HG03045 (cell line): ENCODE measurements at regions not wholly inside any gene's neighbourhood (a gene's known extent, or its start where the extent isn't known, plus 50 kb on each side); places are given as distances from the start of the nearest gene placed in this dataset.

Experiments used
- ATAC-seq: cut with Tn5 transposase; IDR thresholded peaks from one replicate; pipeline ENCODE4 v1.9.1; 2021; ENCODE audit warnings: mild to moderate bottlenecking, moderate library complexity; ENCODE audit not compliant: unreplicated experiment

- ATAC-seq = no peak
These were observed 217.8 kb upstream of the TLE4 start for GRCh38 chr9:79353856-79354520.

GRCh38 chr9:79357194-79357593 is 214.6 kb upstream of the TLE4 start:
- ATAC-seq = no peak

DNA sequence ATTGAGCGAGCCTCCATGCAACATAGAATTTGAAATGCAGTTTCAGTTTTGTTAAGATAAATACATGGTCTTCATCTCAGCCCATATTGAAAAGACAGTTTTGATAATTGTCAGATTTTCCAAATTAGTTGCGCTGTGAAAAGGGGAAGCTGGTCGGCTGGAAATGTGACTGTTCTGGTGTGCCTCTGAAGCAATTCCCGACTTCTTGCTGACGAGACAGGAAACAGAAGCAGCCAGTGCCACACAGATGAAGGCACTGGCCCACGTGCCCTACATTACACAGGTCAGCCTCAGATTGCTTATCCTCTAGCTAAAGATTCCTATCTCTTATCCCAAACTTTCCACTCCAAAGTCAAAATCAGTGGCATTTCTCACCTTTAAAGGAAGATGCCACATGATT is 214.1 kb upstream of the TLE4 start:
- ATAC-seq = no peak

GRCh38 chr9:79360387-79361347 is 211.1 kb upstream of the TLE4 start:
- no peak for ATAC-seq

DNA sequence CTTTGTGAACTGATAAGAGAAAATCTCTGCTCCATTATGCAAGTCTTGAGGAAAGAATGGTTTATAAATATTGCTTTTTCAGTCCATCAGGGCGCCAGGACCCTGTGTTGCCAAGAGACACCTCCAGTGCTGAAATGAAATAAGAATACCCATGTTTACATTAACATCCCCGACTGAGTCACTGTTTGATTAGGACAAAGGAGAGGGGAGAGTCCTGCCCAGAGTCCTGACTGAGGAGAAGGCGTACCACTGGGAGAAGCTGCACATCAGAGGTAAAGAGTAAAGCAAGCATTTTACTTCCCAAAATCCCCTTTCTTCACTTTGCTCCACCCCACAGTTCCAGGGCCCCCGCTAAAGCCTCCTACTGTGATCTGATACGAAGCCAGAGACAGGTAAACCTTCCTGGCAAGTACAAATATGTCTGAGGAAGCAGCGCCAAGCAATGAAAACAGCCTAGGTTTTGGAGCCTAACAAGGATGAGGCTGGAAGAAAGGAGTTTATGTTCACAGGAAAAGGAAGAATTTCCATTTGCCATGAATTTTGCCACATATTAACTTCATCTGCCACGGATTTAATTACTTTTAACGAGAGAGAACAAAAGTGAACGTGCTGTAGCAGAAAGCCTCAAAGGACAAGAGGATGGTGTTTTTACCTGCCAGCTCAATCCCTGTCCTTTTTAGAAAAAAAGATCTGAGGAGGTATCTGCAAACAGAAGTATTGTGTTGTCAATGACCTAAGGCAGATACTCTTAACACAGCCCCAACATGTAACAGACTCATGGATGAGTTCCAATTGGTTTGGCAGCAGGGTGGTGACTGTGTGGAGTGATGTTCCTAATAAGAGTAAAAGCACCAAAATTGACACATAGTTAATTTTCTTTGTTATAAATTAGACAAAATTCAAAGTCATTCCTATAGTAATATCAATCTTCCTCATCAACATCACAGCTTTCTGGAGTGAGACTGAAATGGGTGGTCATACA is 209.4 kb upstream of the TLE4 start:
- ATAC-seq = no peak

DNA sequence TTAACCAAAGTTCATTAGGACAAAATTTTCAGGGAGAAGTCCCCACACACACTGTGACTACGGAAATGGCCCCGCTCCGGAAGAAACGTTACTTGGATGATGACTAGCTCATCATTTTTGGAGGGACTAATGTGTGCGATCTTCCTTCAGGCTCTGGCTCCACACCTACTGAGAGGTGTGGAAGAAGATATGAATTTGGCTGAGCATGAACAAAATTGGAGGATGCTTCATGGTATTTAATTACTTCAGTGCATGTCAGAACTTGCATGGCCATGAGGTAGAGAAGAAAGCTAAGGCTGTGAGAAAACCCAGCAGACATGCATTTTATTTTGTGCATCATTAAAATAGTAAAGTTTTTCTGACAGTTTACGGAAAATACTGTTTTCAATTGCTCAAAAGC is 202.1 kb upstream of the TLE4 start:
- ATAC-seq = no peak

DNA sequence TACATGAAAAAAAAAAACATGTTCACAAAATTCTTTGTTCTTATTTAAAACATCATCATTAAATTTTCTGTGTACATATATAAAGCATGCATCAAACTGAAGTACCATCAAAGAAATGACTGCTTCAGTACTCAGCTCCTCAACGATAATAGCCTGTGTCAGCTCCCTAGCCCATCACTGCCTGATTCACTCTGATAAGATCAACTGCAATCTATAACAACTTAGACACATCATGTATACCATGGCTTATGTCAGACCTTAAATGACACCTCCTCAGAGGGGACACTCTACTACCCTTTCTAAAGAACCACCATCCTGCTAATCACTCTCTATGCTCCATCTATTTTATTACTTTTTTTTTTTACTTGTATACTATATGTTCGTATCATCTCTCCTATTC is 200.5 kb upstream of the TLE4 start:
- no peak for ATAC-seq

DNA sequence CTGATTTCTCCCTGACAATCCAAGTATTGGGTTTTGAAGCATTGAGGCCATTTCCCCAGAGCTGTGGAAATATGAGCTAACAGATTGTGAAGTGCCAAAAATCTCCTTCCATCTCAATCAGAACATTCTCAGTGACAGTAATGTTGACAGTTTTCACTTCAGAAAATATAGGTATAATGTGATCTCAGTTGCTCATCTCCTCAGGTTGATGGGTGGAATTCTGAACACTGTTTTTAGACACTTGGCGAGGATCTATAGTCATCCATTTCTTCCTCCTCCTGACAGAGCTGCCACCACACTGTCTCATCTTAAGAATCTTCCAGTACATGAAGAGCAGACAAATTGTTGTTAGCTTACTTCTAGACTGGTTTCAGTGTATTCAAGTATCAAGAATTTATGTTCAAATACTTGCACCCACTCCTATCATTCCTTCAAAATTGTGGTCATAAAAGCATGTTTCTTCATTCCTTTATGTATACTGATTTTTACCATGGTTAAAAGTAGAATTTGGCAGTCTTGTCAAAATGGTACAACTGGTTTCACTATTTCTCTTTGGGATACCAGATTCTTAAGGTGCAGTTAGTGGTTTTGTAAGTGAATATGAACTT is 199.7 kb upstream of the TLE4 start:
- no peak for ATAC-seq

DNA sequence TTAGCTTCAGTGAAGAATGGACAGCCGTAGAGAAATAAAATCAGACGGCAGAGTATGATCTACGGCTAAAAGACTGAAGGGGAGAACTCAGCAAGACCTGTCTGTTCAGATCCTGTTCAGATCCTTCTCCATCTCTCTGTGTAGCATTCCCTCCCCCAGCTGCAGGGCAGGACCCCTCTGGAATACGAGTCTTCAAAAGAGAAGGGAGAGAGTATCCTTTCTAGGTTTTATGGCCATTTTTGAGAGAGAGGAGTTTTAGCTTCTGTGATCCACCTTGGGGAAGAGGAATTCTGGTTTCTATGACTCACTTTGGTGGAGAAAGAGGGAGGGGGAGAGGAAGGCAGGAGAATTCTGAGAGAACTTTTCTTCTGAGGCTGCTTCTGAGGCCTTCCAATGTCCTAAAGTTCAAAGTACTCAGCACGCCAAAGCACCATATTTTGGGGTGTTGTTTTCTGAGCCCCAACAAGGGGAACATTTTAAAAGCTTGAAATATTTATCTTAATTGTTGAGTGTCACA is 194.4 kb upstream of the TLE4 start:
- no peak for ATAC-seq

- ATAC-seq = no peak
These were observed 193.7 kb upstream of the TLE4 start for GRCh38 chr9:79378107-79378506.

- ATAC-seq = no peak
These were observed 189.7 kb upstream of the TLE4 start for GRCh38 chr9:79382044-79382443.

- no peak for ATAC-seq
These were observed 189.3 kb upstream of the TLE4 start for GRCh38 chr9:79382458-79382857.

GRCh38 chr9:79383096-79383495 is 188.7 kb upstream of the TLE4 start:
- no peak for ATAC-seq

GRCh38 chr9:79384091-79384490 is 187.7 kb upstream of the TLE4 start:
- ATAC-seq = no peak

GRCh38 chr9:79384501-79384900 is 187.3 kb upstream of the TLE4 start:
- no peak for ATAC-seq

- ATAC-seq = no peak
These were observed 184.5 kb upstream of the TLE4 start for GRCh38 chr9:79387101-79387835.

DNA sequence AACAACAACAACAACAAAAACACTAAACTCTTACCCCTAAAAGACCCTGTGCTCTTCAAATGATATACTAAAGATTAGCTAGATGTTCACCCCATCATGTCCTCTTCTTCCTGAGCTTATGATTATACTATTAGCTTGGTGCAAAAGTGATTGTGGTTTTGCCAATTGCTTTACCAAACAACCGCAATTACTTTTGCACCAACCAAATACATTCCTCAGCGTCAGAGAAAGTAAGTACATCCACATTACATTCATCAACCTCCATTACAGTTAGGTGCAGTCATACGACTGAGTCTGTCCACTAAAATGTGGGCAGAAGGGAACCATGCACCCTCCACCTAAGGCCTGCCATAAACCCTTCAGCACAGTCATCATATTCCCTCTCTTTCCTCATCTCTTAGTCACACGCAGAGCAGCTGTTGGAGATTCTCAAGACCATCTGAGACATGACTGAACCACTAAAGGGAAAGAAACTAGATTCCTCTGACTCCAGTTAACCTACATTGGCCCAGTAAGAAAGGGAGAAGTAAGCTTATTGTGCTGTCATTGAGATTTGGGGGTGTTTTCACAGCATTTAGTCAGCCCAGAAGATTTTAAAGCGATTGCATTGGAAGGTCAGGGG is 181.6 kb upstream of the TLE4 start:
- no peak for ATAC-seq

DNA sequence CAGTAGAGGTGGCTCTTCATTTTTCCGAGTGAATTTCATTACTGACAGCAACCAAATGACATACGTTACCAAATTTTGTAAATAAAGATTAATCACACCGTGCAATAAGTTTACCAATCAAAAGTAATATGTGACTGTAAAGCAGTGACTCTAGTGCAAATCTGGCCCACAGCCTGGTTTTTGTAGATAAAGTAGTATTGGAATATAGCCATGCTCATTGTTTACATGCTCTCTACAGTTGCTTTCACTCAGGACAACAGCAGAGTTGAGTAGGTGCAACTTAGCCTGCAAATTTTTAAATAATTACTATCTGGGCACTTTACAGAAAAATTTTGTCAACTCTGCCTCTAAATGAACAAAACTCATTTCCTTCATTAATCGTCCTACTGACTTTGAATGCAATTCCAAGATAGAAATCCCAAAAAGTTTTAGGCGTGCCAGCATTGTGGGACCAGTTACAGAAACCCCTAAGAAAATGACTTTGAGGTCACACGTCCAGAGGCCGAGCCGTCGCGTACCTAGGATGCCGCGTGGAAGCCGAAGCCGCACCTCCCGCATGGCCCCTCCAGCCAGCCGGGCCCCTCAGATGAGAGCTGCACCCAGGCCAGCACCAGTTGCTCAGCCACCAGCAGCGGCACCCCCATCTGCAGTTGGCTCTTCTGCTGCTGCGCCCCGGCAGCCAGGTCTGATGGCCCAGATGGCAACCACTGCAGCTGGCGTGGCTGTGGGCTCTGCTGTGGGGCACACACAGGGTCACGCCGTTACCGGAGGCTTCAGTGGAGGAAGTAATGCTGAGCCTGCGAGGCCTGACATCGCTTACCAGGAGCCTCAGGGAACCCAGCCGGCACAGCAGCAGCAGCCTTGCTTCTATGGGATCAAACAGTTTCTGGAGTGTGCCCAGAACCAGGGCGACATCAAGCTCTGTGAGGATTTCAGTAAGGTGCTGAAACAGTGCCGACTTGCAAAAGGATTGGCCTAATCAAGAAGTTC is 180.7 kb upstream of the TLE4 start:
- ATAC-seq = no peak
